ENCODE measurements at regions not wholly inside any gene's neighbourhood (a gene's known extent, or its start where the extent isn't known, plus 50 kb on each side); places are given as distances from the start of the nearest gene placed in this dataset. TPM values are rescaled to one million over a fixed set of nuclear protein-coding genes. Genes with fewer than 3 reads are reported as not detected.
"Not testable (repeated sequence)": the region's sequence is repeated elsewhere in the genome, so short reads cannot be mapped to it uniquely, and the experiment has no call there.

DNA sequence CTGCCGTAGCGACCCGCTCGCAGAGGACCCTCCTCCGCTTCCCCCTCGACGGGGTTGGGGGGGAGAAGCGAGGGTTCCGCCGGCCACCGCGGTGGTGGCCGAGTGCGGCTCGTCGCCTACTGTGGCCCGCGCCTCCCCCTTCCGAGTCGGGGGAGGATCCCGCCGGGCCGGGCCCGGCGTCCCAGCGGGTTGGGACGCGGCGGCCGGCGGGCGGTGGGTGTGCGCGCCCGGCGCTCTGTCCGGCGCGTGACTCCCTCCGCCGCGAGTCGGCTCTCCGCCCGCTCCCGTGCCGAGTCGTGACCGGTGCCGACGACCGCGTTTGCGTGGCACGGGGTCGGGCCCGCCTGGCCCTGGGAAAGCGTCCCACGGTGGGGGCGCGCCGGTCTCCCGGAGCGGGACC is 2269.7 kb upstream of the TPTE start:
- H3K4me1 Mint-ChIP-seq; H3K4me3 Mint-ChIP-seq; H3K27ac Mint-ChIP-seq; H3K27me3 Mint-ChIP-seq; CTCF ChIA-PET; ATAC-seq; DNase-seq; H3K36me3 Mint-ChIP-seq; H3K9me3 Mint-ChIP-seq (ENCODE audit: low read depth): not testable (repeated sequence)

DNA sequence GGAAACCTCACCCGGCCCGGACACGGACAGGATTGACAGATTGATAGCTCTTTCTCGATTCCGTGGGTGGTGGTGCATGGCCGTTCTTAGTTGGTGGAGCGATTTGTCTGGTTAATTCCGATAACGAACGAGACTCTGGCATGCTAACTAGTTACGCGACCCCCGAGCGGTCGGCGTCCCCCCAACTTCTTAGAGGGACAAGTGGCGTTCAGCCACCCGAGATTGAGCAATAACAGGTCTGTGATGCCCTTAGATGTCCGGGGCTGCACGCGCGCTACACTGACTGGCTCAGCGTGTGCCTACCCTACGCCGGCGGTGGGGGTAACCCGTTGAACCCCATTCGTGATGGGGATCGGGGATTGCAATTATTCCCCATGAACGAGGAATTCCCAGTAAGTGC is 2266.3 kb upstream of the TPTE start:
- peak; percentile 41 for DNase-seq
- H3K27ac Mint-ChIP-seq; ATAC-seq; H3K4me3 Mint-ChIP-seq; CTCF ChIA-PET; H3K4me1 Mint-ChIP-seq; H3K9me3 Mint-ChIP-seq (ENCODE audit: low read depth); H3K36me3 Mint-ChIP-seq; H3K27me3 Mint-ChIP-seq: not testable (repeated sequence)

DNA sequence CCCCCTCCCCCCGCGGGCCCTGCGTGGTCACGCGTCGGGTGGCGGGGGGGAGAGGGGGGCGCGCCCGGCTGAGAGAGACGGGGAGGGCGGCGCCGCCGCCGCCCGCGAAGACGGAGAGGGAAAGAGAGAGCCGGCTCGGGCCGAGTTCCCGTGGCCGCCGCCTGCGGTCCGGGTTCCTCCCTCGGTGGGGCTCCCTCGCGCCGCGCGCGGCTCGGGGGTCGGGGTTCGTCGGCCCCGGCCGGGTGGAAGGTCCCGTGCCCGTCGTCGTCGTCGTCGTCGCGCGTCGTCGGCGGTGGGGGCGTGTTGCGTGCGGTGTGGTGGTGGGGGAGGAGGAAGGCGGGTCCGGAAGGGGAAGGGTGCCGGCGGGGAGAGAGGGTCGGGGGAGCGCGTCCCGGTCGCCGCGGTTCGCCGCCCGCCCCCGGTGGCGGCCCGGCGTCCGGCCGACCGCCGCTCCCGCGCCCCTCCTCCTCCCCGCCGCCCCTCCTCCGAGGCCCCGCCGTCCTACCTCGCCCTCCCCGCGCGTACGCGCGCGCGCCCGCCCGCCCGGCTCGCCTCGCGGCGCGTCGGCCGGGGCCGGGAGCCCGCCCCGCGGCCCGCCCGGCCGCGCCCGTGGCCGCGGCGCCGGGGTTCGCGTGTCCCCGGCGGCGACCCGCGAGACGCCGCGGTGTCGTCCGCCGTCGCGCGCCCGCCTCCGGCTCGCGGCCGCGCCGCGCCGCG is 2264.1 kb upstream of the TPTE start:
- H3K4me3 Mint-ChIP-seq; CTCF ChIA-PET; H3K9me3 Mint-ChIP-seq (ENCODE audit: low read depth); H3K27me3 Mint-ChIP-seq; ATAC-seq; H3K36me3 Mint-ChIP-seq; H3K27ac Mint-ChIP-seq; H3K4me1 Mint-ChIP-seq: not testable (repeated sequence)
- DNase-seq, result peak; percentile 74

DNA sequence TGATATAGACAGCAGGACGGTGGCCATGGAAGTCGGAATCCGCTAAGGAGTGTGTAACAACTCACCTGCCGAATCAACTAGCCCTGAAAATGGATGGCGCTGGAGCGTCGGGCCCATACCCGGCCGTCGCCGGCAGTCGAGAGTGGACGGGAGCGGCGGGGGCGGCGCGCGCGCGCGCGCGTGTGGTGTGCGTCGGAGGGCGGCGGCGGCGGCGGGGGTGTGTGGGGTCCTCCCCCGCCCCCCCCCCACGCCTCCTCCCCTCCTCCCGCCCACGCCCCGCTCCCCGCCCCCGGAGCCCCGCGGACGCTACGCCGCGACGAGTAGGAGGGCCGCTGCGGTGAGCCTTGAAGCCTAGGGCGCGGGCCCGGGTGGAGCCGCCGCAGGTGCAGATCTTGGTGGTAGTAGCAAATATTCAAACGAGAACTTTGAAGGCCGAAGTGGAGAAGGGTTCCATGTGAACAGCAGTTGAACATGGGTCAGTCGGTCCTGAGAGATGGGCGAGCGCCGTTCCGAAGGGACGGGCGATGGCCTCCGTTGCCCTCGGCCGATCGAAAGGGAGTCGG is 2261.2 kb upstream of the TPTE start:
- DNase-seq; H3K27ac Mint-ChIP-seq; H3K9me3 Mint-ChIP-seq (ENCODE audit: low read depth); H3K4me1 Mint-ChIP-seq; H3K27me3 Mint-ChIP-seq; ATAC-seq; H3K4me3 Mint-ChIP-seq; CTCF ChIA-PET; H3K36me3 Mint-ChIP-seq: not testable (repeated sequence)

Small RNAs in the stretch of these regions (microRNA-seq; reads per million reads assigned to microRNA genes)
- gene MIR3648-1 (not detected), gene MIR3687-1 (not detected), gene MIR6724-1 (not detected), gene MIR6724-2 (not detected)

All from activated CD8-positive, alpha-beta memory T cell treated with anti-CD3 and anti-CD28 coated beads, Interleukin-2, amount 10 ng/mL, durations not matched to agents 7 days and 5 days (primary cell).